Activated CD4-positive, alpha-beta memory T cell treated with anti-CD3 and anti-CD28 coated beads for 36 hours (primary cell): ENCODE measurements at regions not wholly inside any gene's neighbourhood (a gene's known extent, or its start where the extent isn't known, plus 50 kb on each side); places are given as distances from the start of the nearest gene placed in this dataset.

Source experiments
- CTCF ChIA-PET: fragments of 350-600 bp; sonication (Branson Sonifier 250); formaldehyde crosslinking; loops from one replicate; lab custom pipeline; 2021; ENCODE audit warnings: antibody characterized with exemption, inconsistent platforms; lab: Charles Lee
- POLR2A ChIA-PET: fragments of 350-600 bp; sonication (Branson Sonifier 250); formaldehyde crosslinking; loops from one replicate; lab custom pipeline; 2021; ENCODE audit warnings: antibody characterized with exemption; lab: Charles Lee
- DNase-seq: peaks from one replicate; pipeline ENCODE4 v3.0.0-alpha.2; 2020
- H3K27ac Mint-ChIP-seq: one replicate; pipeline ENCODE4 v1.8.0; 2021; ENCODE audit warnings: mixed read lengths
- H3K27me3 Mint-ChIP-seq: one replicate; pipeline ENCODE4 v1.8.0; 2021; ENCODE audit warnings: mixed read lengths
- H3K36me3 Mint-ChIP-seq: one replicate; pipeline ENCODE4 v1.8.0; 2021; ENCODE audit warnings: mixed read lengths
- H3K4me1 Mint-ChIP-seq: one replicate; pipeline ENCODE4 v1.8.0; 2021; ENCODE audit warnings: low read depth, mixed read lengths
- H3K4me3 Mint-ChIP-seq: one replicate; pipeline ENCODE4 v1.8.0; 2021; ENCODE audit warnings: mild to moderate bottlenecking, mixed read lengths
- H3K9me3 Mint-ChIP-seq: one replicate; pipeline ENCODE4 v1.8.0; 2021; ENCODE audit warnings: mixed read lengths
- intact Hi-C: fragments of 100-400 bp; cut with micrococcal nuclease; formaldehyde crosslinking; loops from one replicate; pipeline ENCODE4 v1.15.1; 2023

DNA sequence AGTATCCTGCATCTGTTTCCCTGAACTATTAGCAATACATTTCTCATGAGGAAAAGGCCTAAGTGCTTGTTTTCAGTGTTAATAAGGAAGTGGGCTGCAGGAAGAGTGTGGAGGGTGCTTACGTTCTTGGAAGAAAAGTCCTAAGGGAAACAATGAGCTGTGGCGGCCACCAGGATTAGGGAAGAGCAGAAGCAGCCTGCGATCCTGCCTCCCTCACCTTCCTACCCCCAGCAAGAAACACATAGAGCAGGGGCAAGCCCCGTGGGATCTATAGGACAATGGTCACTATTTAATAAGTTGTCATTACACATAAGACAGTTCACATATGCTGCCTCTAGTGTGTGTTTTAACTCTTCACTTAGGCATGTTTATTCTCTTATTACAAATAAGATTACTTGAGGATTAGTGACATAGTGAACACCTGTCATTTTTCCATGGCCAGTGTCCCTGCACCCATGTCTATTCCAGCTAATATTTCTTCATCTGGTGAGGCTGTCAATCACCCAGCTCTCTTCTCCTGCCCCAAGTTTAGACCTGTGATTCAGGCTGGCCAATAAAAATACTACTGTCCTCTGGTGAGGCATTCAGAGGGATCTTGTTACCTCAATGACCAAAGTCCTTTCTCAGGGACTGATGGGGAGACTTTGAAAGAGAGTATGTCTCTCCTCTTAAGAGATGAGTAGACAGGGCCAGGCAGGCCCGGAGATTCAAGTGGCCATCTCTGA, 510.9 kb upstream of the CELF4 start:
- Mint-ChIP-seq H3K4me1 (no peaks in the 10 kb centered on the region), H3K36me3 (no peaks in the 10 kb centered on the region), H3K27me3 (no peaks in the 10 kb centered on the region), H3K9me3 (peaks cover 5% of the 10 kb centered on the region), H3K4me3 (no peak overlapping the region), H3K27ac (no peak overlapping the region)
- no peak for DNase-seq
- CTCF ChIA-PET: no interaction called here
- intact Hi-C loops: no loop called here
- POLR2A ChIA-PET: no interaction called here

DNA sequence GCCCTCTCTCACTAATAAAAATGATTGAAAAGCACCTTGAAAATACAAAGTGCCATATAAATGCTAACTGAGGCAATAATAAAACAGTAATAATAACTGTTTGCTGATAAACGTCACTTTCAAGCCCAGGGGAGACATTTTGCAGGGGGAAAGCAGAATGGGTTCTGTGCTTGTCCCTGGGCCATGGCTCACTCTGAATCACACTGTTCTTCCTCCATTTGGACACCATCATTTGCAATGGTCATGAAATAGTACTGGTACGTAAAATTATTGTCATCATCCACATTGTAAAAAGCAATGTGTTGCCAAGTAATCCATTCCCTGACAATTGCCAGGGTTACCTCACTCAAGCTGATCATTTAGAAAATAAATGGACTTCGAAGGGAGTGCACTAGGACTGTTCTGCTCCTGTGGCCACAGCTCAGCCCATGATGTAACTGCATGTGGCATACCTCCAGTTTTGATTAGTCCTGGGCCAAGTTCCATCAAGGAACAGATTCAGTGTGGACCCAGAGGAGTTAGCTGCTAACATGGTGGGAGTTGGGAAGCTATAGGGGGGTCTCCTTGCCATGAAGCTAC, 508.8 kb upstream of the CELF4 start:
- CTCF ChIA-PET: no interaction called here
- Mint-ChIP-seq H3K36me3 (no peaks in the 10 kb centered on the region), H3K4me3 (no peak overlapping the region), H3K9me3 (peaks cover 5% of the 10 kb centered on the region), H3K27me3 (no peaks in the 10 kb centered on the region), H3K4me1 (no peaks in the 10 kb centered on the region), H3K27ac (no peak overlapping the region)
- intact Hi-C loops: no loop called here
- POLR2A ChIA-PET: no interaction called here
- DNase-seq: no peak

DNA sequence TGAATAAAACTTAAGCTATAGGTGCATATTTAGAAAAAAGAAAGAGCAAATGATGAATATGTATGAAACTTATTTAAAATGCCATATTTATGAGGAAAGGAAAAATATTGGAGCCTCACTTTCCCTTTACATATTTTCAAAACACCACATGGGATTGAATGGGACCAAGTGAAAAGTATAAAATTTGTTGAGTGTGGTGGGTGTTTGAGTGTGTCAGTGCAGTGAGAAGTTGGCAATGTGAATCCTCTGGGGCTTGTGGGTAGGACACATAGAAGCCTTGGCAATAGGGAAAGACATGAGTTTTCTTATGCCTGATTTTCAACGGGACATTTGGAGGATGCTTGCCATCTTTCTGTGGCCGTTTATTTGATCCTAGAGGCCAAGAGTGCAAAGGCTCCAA, 502.2 kb upstream of the CELF4 start:
- DNase-seq: no peak
- H3K4me3 Mint-ChIP-seq: no peak overlapping the region
- H3K4me1 Mint-ChIP-seq: no peaks in the 10 kb centered on the region
- H3K27ac Mint-ChIP-seq: no peak overlapping the region
- intact Hi-C loops: no loop called here
- H3K36me3 Mint-ChIP-seq: no peaks in the 10 kb centered on the region
- CTCF ChIA-PET: no interaction called here
- no peaks in the 10 kb centered on the region for H3K27me3 Mint-ChIP-seq
- POLR2A ChIA-PET: no interaction called here
- no peaks in the 10 kb centered on the region for H3K9me3 Mint-ChIP-seq

DNA sequence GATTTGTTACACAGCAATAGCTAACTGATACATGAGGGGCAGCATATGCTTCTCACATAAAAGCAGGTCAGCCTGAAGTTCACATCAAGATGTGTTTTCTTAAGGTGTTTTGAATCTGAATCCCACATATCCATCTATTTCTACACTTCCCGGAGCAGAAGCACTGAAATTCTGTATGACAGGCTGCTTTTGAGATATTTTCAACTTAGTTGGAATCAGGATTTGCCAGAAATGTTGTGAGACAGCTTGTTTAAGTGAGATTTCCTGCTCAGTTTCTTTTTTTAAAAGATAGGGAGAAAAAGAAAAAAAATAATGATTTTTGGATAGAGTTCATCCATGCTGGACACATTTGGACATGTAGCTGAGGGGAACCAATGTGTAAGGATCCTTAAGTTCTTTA, 501.5 kb upstream of the CELF4 start:
- CTCF ChIA-PET: no interaction called here
- no peak for DNase-seq
- POLR2A ChIA-PET: no interaction called here
- Mint-ChIP-seq H3K4me3 (no peak overlapping the region), H3K4me1 (no peaks in the 10 kb centered on the region), H3K36me3 (no peaks in the 10 kb centered on the region), H3K27me3 (no peaks in the 10 kb centered on the region), H3K27ac (no peak overlapping the region), H3K9me3 (no peaks in the 10 kb centered on the region)
- intact Hi-C loops: no loop called here

DNA sequence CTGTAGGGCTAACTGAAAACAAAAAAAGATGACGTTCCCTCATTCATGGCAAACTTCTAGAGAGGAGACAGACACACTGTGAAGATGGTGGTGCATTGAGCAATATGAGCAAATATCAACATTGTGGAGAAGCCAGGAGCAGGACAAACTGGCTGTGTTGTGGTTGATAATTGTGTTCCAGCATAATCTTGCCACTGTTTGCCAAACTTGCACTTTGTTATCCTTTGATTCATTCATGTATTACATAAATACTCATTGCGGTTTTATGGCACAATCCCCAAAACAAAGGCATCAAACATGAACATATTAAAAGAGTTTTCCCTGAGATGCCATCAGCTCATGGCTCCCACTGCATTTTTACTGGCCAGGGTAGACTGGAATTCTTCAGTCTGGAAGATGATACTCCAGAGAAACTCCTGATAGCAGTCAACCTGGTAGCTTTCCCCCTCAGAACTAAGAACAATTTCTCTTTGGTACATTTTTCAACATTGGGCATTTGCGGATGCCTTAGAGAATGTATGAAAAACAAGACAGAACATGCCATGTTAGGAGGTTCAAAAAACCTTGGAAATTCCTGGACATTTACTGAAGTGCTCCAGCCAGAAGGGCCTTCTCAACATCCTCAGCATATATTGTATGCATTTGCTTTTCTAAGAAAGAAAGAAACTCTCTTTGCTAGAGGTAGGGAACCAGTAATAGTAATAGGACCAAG, 487.4 kb upstream of the CELF4 start:
- intact Hi-C loops: no loop called here
- Mint-ChIP-seq H3K27ac (no peak overlapping the region), H3K27me3 (no peaks in the 10 kb centered on the region), H3K4me3 (no peak overlapping the region), H3K36me3 (no peaks in the 10 kb centered on the region), H3K4me1 (no peaks in the 10 kb centered on the region), H3K9me3 (no peaks in the 10 kb centered on the region)
- no peak for DNase-seq
- ChIA-PET CTCF (no interaction called here), POLR2A (no interaction called here)

DNA sequence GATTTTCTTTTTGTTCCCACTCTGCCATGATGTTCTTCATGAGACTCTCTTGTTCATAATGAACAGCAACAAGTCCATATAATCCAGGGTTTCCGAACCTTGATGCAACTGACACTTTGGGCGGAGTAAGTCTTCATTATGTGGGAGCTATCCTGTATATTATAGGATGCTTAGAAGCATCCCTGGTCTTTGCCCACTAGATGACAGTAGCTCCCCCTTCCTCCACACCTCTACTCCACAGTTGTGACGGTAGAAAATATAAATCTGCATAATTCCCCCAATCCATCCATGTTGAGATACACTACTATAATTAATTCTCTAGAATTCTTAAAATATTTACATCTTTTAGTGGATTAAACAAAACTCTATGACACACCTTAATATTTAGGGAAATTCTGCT, 482.2 kb upstream of the CELF4 start:
- H3K27ac Mint-ChIP-seq: no peak overlapping the region
- H3K27me3 Mint-ChIP-seq: no peaks in the 10 kb centered on the region
- no peaks in the 10 kb centered on the region for H3K4me1 Mint-ChIP-seq
- no peak overlapping the region for H3K4me3 Mint-ChIP-seq
- H3K36me3 Mint-ChIP-seq: no peaks in the 10 kb centered on the region
- no peaks in the 10 kb centered on the region for H3K9me3 Mint-ChIP-seq
- CTCF ChIA-PET: no interaction called here
- POLR2A ChIA-PET: no interaction called here
- intact Hi-C loops: no loop called here
- DNase-seq: no peak

DNA sequence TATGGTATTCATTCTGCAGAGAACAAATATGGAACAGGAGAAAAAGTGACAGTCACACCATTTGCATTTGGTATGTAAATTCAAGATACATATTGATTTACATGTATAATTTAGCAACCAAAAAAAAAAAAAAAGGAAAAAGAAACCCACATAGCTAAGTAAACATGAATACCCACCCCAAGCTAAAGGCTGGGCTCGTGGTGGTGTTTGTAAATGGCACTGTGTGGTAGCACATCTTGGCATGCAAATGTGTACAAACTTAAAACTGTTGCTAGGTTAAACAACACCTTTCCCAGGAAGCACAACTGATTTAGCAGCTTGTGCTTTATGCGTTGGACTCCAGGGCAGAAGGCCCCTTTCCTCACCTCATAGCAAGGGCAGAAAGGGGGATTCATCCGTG, 481.1 kb upstream of the CELF4 start:
- no peak overlapping the region for H3K4me3 Mint-ChIP-seq
- no peak overlapping the region for H3K27ac Mint-ChIP-seq
- no peaks in the 10 kb centered on the region for H3K4me1 Mint-ChIP-seq
- ChIA-PET POLR2A (no interaction called here), CTCF (no interaction called here)
- H3K9me3 Mint-ChIP-seq: peaks cover 5% of the 10 kb centered on the region
- intact Hi-C loops: no loop called here
- DNase-seq: no peak
- H3K27me3 Mint-ChIP-seq: no peaks in the 10 kb centered on the region
- no peaks in the 10 kb centered on the region for H3K36me3 Mint-ChIP-seq

DNA sequence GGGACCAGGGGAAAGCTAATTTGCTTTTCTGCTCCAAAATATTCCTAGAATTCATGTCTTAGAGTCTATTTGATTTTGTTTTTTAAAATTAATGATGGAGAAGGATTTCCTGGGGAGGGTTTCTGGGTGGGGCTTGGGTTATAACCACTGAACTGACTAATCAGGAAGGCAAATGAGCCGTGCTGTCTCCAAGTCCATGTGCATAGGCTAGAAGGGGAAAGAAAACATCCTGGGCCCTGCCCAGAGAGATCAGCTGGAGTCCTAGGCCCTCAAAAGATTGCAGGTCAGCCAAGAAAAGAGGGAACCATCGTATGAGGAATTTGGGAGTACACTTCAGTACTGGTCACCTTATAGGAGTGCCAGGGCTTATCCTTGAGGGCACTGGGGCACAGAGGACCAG, 480.2 kb upstream of the CELF4 start:
- CTCF ChIA-PET: no interaction called here
- H3K9me3 Mint-ChIP-seq: peaks cover 5% of the 10 kb centered on the region
- POLR2A ChIA-PET: no interaction called here
- H3K27me3 Mint-ChIP-seq: no peaks in the 10 kb centered on the region
- no peak for DNase-seq
- H3K4me3 Mint-ChIP-seq: no peak overlapping the region
- intact Hi-C loops: no loop called here
- H3K27ac Mint-ChIP-seq: no peak overlapping the region
- no peaks in the 10 kb centered on the region for H3K36me3 Mint-ChIP-seq
- no peaks in the 10 kb centered on the region for H3K4me1 Mint-ChIP-seq

DNA sequence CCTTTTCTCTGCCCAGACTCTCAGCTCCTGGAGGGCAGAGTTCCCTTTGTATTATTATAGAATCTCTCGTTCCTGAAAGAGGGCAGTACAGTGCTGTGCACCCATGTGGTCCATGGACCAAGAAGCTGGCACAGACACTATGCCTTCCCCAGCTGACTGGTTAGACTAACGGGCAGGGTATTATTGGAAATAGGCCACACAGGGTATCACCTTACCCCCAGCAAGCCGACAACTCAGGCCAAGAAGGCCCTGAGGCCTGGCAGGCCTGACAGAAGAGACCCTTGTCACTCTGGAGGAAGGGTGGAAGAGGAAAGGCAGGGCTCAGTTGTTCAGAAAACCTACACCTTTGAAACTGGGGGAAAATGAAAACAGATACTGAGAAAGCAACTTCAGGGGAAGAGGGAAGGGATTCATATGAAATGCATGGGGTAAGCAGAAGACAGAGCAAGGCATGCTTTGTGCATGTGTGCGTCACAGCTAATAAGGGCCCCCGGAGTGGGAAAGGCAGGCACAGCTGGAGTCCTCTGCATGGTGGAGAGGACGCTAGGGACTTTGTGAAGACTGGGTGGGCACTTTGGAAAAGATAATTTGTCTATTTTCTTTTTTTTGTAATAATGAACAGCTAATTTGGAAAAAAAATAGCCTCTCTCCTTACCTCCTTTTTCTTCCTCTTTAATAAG, 476.8 kb upstream of the CELF4 start:
- Mint-ChIP-seq H3K9me3 (peaks cover 5% of the 10 kb centered on the region), H3K4me1 (no peaks in the 10 kb centered on the region), H3K4me3 (no peak overlapping the region), H3K27me3 (no peaks in the 10 kb centered on the region), H3K36me3 (no peaks in the 10 kb centered on the region), H3K27ac (no peak overlapping the region)
- POLR2A ChIA-PET: no interaction called here
- intact Hi-C loops: no loop called here
- CTCF ChIA-PET: no interaction called here
- no peak for DNase-seq

DNA sequence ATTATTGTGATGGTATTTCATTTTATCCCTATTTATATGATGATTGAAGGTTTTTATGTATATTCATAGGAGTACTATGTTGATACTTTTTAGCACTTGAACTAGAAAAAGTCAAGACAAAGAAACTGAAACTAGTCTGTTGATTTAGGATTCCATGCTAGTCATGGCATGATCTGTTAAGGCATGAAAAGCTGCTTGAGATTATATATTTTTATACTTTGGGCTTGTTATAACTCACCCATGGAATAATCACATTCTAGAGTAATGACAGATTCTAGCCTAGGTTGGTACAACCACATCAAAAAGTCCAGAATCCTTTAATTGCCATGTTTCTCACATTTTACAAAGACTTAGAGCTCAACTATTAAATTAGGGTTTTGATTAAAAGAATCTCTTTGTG, 472.6 kb upstream of the CELF4 start:
- no peaks in the 10 kb centered on the region for H3K4me1 Mint-ChIP-seq
- H3K27me3 Mint-ChIP-seq: no peaks in the 10 kb centered on the region
- H3K9me3 Mint-ChIP-seq: peaks cover 5% of the 10 kb centered on the region
- intact Hi-C loops: no loop called here
- no peak for DNase-seq
- ChIA-PET POLR2A (no interaction called here), CTCF (no interaction called here)
- no peaks in the 10 kb centered on the region for H3K36me3 Mint-ChIP-seq
- no peak overlapping the region for H3K27ac Mint-ChIP-seq
- no peak overlapping the region for H3K4me3 Mint-ChIP-seq

DNA sequence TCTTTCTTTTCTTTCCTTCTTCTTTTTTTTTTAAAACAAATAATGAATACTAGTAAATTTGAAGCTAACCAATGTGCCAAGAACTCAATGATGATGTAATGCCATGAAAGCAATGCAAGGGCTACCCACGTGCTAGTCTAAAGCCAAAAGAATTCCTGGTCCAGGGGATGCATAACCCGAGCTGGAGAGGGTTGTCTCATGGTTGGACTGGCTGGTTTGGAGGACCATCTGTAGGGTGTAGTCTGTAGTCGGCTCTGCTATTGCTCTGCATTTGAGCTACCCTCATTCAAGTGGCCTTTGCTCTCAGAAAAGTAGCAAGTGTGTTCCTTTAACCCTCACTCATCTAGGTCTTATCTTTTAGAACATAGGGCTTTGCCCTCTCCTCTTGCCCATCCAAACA, 469.6 kb upstream of the CELF4 start:
- Mint-ChIP-seq H3K4me1 (no peaks in the 10 kb centered on the region), H3K4me3 (no peak overlapping the region), H3K9me3 (no peaks in the 10 kb centered on the region), H3K27me3 (no peaks in the 10 kb centered on the region), H3K27ac (no peak overlapping the region), H3K36me3 (no peaks in the 10 kb centered on the region)
- ChIA-PET POLR2A (no interaction called here), CTCF (no interaction called here)
- no peak for DNase-seq
- intact Hi-C loops: no loop called here

DNA sequence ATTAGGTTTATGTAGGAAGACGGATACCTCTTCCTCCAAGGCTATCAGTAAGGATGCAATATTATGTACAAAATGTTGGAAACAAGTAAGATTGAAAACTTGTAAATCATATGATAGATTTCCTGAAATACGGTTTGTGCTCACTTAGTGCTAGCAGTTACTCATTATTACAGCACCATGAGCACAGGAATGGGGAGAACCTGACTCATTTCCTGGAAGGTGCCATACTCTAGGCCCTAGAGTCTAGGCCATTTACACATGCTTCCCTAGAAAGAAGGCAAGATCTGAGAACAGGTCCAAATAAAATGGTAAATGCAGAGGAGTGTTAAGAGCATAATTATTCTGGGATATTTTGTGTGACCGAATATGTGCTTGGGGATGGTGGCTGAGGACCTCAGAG, 467.7 kb upstream of the CELF4 start:
- CTCF ChIA-PET: no interaction called here
- Mint-ChIP-seq H3K4me1 (no peaks in the 10 kb centered on the region), H3K36me3 (no peaks in the 10 kb centered on the region), H3K9me3 (no peaks in the 10 kb centered on the region), H3K4me3 (no peak overlapping the region), H3K27me3 (no peaks in the 10 kb centered on the region), H3K27ac (no peak overlapping the region)
- POLR2A ChIA-PET: no interaction called here
- no peak for DNase-seq
- intact Hi-C loops: no loop called here
